Kidney (tissue), 13 donors: ENCODE measurements at regions not wholly inside any gene's neighbourhood (a gene's known extent, or its start where the extent isn't known, plus 50 kb on each side); places are given as distances from the start of the nearest gene placed in this dataset.
A peak's percentile ranks its signal among the peaks of the same experiment; 100 is the strongest.

ENCODE experiments used
- DNase-seq, 5 donors: peaks; one replicate each; pipeline ENCODE4 v3.0.0-alpha.2; 2013 to 2020
- FAIRE-seq: peaks from 2 replicates; lab custom pipeline; 2012; peaks lifted over from hg19 to GRCh38; lab: Jason Lieb, UNC
- H3K27ac ChIP-seq, 2 donors: one replicate each; pipeline ENCODE4 v1.7.0; 2013; ENCODE audit warnings: low read depth in 2 of 2, low read length in 2 of 2, inconsistent platforms in 1 of 2
- H3K27me3 ChIP-seq: one replicate; pipeline ENCODE4 v1.7.1; 2013; ENCODE audit warnings: low read length, inconsistent platforms; ENCODE audit not compliant: control insufficient read depth, insufficient read depth
- H3K36me3 ChIP-seq, 3 donors: one replicate each; pipeline versions ENCODE4 v1.7.0 to v1.7.1; 2013; ENCODE audit warnings: low read length in 3 of 3, control low read depth in 1 of 3, inconsistent platforms in 1 of 3; ENCODE audit not compliant: insufficient read depth in 3 of 3, control insufficient read depth in 2 of 3
- H3K4me1 ChIP-seq, 3 donors: one replicate each; pipeline versions ENCODE4 v1.7.0 to v1.7.1; 2013; ENCODE audit warnings: low read length in 3 of 3, inconsistent platforms in 1 of 3, low read depth in 1 of 3; ENCODE audit not compliant: control insufficient read depth in 2 of 3, insufficient read depth in 2 of 3
- H3K4me3 ChIP-seq, 3 donors: one replicate each; pipeline versions ENCODE4 v1.7.0 to v1.8.1; 2013; ENCODE audit warnings: low read length in 3 of 3, control low read depth in 1 of 3, inconsistent platforms in 1 of 3
- H3K9ac ChIP-seq, 3 donors: one replicate each; pipeline versions ENCODE4 v1.7.0 to v1.7.1; 2013; ENCODE audit warnings: low read length in 3 of 3, control low read depth in 1 of 3, inconsistent platforms in 1 of 3
- H3K9me3 ChIP-seq, 3 donors: one replicate each; pipeline versions ENCODE4 v1.7.0 to v1.7.1; 2013; ENCODE audit warnings: low read length in 3 of 3, control low read depth in 1 of 3, inconsistent platforms in 1 of 3; ENCODE audit not compliant: control insufficient read depth in 2 of 3, insufficient read depth in 1 of 3
- intact Hi-C: fragments of 100-400 bp; cut with DNase I; formaldehyde crosslinking; loops from one replicate; pipeline ENCODE4 v1.11.1; 2022
- TF ChIP-seq, protein P1 (sequence below): IDR thresholded peaks from 3 replicates; pipeline ENCODE4 v1.5.1; 2012; ENCODE audit warnings: mild to moderate bottlenecking, moderate library complexity, borderline replicate concordance; ENCODE audit not compliant: insufficient read depth; ENCODE audit errors: extremely low read depth
- donor health status: control.
- donor health status: control.
- donor health status: control.
- donor health status: control.
- donor health status: control.
- donor health status: DM: yes; HTN: yes; CAD: no.
- donor health status: Normal renal cell carcinoma (clear cell type).

DNA sequence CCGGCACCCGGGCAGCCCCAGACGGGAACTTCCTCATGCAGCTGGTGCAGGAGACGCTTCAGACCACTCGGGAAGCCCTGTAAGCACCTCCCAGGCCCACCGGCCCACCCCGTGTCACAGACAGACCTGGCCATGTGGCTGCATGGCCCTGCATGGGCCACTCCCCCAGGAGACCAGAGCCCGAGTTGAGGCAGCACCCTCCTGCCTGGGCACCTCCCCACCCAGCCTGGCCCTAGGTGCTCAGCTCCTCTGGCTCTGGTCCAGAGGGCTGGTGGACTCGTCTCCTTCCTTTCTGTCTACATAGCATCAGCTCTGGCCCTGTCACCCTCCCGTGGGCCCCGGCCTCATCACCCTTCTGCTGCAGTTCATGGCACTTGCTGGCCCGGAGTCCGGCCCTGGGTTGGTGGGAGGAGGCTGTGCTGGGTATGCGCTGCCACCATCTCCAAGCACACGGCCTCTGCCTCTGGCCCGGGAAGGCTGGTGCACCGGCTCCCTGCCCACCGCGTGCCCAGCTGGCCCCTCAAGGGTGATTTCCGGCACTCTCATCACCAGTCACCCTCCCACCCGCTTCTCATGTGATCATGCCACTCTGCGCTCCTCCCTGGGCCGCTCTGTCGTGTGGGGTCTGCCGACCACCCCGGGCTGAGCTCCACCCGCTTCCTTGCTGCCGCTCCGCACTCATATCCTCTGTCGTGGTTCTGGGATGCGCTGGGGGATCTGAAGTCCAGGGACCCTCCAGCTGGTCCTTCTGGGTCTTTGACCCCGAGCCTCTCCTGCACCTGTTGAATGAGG is 53.1 kb upstream of the DPYSL4 start:
- H3K27ac ChIP-seq, result no peak overlapping the region
- no peaks in the 10 kb centered on the region for H3K27me3 ChIP-seq
- H3K9ac ChIP-seq, result no peak overlapping the region
- FAIRE-seq (no peak), DNase-seq (peak in 1 of 5 donors; percentile 72)
- no peaks in the 10 kb centered on the region for H3K4me1 ChIP-seq
- H3K36me3 ChIP-seq, result no peaks in the 10 kb centered on the region
- H3K9me3 ChIP-seq, result peaks cover 0 to 9% (median 0%) of the 10 kb centered on the region in 3 donors
- intact Hi-C loops, result no loop called here
- H3K4me3 ChIP-seq, result no peak overlapping the region
- TF ChIP-seq, protein P1, sequence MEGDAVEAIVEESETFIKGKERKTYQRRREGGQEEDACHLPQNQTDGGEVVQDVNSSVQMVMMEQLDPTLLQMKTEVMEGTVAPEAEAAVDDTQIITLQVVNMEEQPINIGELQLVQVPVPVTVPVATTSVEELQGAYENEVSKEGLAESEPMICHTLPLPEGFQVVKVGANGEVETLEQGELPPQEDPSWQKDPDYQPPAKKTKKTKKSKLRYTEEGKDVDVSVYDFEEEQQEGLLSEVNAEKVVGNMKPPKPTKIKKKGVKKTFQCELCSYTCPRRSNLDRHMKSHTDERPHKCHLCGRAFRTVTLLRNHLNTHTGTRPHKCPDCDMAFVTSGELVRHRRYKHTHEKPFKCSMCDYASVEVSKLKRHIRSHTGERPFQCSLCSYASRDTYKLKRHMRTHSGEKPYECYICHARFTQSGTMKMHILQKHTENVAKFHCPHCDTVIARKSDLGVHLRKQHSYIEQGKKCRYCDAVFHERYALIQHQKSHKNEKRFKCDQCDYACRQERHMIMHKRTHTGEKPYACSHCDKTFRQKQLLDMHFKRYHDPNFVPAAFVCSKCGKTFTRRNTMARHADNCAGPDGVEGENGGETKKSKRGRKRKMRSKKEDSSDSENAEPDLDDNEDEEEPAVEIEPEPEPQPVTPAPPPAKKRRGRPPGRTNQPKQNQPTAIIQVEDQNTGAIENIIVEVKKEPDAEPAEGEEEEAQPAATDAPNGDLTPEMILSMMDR, result no peak

DNA sequence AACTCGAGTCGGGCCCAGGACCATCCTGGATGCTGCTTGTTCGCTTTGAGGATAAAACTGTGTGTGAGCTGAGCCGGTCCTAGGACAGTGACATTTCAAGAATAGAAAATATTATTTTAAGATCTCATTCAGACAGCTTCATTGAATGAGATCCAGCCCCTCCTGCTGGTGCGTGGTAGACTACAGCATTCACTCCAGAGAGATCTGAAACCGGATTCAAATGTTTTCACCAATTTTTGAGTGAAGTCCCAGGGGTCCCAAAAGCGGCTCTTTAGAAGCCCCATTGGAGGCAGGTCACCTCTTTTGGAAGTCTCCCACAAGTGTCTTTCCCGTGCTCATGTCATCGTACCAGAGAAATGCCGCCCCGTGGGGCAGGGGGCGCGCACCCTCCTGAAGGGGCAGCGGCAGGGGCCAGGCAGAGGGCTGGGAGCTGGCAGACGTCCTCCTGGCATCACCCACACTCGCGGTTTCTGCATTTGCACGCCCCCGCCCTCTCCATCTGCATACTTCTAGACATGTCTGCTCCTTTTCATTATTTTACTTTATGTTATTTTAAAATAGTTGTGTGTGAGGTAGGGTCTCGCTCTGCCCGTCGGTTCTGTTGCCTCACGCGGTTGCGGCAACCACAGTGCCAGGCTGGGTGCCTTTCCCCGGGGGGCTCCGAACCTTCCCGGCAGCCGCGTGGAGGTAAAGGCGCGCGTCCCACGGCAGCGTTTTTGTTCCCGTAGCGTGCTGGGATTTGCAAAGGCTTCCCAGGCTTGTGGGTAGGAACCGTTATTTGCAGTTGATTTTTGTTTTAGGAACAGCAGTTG is 52.3 kb upstream of the DPYSL4 start:
- no peak overlapping the region for H3K4me3 ChIP-seq
- H3K27me3 ChIP-seq, result no peaks in the 10 kb centered on the region
- intact Hi-C loops, result no loop called here
- no peaks in the 10 kb centered on the region for H3K36me3 ChIP-seq
- H3K4me1 ChIP-seq, result no peaks in the 10 kb centered on the region
- TF ChIP-seq, protein P1, result no peak
- no peak overlapping the region for H3K27ac ChIP-seq
- FAIRE-seq (no peak), DNase-seq (peak in 1 of 5 donors; percentile 43)
- H3K9ac ChIP-seq, result no peak overlapping the region
- peaks cover 0 to 2% (median 1%) of the 10 kb centered on the region in 3 donors for H3K9me3 ChIP-seq

DNA sequence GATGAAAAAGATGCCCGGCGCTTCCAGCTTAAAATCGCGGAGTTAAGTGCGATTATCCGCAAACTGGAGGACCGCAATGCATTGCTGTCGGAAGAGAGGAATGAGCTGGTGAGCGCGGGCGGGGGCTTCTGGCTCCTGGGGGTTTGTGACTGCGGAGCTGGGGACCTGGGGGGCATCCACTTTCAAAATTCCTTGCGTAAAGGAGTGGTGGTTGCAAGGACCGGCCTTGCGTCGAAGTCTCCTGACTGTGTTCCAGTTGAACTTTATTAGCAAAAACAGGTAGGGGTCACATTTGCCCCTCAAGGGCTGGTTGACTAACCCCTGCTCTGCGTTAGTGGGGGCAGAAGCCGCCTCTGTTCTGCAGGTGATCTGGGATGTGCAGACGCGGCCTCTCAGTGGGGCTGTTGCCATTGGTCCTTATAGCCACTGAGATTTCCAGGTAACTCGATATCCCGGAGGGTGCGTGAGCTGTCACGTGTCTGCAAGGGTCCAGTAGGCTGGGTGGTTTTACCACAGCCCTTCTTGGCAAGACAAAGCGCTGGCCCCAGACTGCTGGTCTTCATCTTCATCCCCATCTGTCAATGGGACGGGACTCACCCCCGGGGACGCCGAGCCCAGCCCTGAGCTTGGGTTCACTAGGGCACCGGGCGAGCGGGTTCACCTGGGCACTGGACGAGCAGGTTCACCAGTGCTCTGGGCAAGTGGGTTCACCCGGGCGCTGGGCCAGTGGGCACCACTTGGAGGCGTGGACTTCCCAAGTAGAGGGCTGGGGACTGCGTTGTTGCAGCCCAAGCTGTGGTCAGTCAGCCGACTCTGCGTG is 51.5 kb upstream of the DPYSL4 start:
- no peak overlapping the region for H3K27ac ChIP-seq
- no peaks in the 10 kb centered on the region for H3K36me3 ChIP-seq
- no peak overlapping the region for H3K9ac ChIP-seq
- H3K9me3 ChIP-seq, result peaks cover 0 to 1% (median 0%) of the 10 kb centered on the region in 3 donors
- no peaks in the 10 kb centered on the region for H3K27me3 ChIP-seq
- H3K4me1 ChIP-seq, result no peaks in the 10 kb centered on the region
- H3K4me3 ChIP-seq, result no peak overlapping the region
- DNase-seq (peak in 1 of 5 donors; percentile 62), FAIRE-seq (no peak)
- intact Hi-C loops, result no loop called here
- TF ChIP-seq, protein P1, result no peak
